DMS79 treated with DMSO at 0.1 percent for 48 hours (cell line): ENCODE measurements at regions not wholly inside any gene's neighbourhood (a gene's known extent, or its start where the extent isn't known, plus 50 kb on each side); places are given as distances from the start of the nearest gene placed in this dataset.
"Not testable (repeated sequence)": the region's sequence is repeated elsewhere in the genome, so short reads cannot be mapped to it uniquely, and the experiment has no call there.

ENCODE experiments used
- DNase-seq: peaks from one replicate; lab custom pipeline; 2025; lab: John Stamatoyannopoulos, UW

DNA sequence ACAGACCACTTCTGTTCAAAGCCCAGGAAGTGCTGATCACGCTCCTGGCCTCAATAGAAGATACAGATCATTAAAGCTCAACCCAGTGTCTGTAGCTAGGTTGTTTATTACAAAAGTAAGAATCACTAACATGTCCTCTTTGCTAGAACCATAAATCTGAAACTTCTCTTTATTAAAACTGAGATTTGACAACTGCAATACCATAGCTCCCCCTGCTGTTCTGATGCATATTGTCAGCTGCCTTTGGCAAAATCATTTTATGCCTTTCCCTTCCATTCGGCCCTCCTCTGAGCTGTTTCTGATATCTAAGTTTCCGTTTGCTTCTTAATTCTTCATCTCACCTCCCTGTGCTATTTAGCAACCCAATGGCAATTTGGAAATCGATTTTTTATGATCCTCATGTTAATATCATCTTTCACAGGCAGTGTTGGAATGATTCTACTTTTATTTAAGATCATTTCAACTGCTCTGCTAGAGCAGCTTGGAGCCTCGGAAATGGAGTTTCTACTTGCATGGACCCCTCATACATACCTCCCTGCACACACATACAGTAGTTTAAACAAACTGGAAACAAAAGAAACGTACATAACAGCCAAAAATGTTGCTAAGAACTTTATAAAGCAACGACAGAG, 998.8 kb downstream of the MAT2B start:
- no peak for DNase-seq

DNA sequence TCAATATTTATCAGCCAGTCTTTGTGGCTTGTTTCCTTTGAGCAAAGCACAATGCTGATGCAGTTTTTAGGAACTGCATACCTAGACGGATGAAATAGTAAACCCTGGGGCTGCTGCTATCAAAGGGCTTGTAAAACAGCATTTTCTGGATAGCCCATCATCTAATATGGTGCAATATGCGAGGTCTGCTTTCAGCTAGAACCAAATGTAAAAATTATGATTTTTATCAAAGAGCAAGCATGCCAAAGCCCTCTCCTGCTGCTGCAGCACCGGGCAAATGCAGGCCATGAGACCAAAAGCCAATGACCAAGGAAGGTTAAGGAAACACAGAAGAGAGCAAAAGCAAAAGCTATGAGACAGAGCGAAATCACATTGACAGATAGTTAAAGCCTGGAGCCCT, 1000.4 kb downstream of the MAT2B start:
- no peak for DNase-seq

DNA sequence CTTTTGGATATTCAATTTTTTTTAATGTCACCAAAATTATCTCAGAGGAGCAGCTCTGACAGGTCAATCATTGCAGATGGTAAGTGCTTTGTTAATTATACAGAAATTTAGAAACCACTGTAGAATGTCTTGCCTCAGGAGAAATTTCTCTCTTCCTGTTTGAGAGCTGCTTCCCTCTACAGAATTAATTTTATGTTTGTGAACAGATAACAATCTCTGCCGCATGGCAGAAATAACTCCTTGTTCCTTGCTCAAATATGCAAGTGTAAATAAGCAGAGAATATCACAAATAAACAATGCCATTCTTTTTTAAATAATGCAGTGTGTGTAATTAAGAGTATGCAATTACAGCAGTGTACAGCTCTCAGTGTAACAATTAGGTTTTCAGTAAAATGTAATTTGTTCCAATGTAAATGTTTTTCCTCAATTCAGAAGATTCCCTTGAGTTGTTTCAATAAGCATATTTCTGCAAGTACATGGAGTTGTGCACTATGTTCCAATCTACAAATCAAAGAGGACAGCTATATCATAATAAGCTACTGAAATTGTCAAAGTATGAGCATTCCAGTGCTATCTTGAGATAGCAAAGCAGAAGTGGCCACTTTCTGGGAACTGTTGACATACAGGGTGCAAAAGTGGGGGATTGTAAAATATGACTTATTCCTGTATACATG, 1012.8 kb downstream of the MAT2B start:
- no peak for DNase-seq

DNA sequence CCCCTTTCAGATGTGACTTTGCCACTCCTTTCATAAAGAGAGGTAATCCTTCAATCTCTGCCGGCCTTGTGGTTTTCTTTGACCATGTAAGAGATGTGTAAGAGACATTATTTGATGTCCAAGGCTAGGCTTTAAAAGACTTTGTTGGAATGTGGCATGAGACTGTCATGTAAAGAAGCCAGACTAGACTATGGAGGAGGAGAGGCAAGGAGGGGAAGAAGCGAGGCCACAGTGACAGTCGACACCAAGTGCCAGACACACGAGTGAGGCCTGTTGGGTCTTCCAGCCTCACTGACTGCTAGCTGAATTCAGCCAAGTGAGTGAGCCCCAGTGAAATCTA, 1013.3 kb downstream of the MAT2B start:
- no peak for DNase-seq

DNA sequence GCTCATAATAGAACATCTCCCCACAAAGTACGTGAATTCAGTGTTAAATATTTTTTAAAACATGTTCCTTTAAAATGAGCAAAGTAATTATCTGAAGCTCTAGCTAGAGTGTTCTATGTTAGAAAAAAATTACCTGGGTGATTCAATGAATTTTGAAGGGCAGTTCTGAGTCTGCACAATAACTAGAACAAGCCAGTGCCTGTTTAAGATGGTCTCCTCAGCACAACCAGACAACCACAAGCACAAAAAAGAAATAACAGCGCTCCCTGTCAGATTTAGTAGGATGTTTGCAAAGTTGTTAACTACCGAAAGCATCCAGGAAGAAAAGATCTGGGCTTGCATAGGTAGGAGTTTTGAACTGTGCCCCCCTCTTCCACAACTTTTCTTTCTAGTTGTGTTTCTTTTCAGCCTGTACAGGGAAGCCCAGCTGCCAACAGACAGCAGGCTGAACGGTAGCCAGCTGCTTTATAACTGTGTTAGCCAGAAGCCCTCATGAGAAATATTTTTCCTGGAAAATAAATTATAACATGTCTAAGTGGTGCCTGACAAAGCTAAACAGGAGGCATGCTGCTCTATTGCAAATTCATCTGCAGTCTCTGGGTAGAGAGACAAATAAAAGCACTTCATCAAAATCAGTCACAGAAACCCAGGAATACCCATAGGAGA, 1026.9 kb downstream of the MAT2B start:
- DNase-seq = no peak

DNA sequence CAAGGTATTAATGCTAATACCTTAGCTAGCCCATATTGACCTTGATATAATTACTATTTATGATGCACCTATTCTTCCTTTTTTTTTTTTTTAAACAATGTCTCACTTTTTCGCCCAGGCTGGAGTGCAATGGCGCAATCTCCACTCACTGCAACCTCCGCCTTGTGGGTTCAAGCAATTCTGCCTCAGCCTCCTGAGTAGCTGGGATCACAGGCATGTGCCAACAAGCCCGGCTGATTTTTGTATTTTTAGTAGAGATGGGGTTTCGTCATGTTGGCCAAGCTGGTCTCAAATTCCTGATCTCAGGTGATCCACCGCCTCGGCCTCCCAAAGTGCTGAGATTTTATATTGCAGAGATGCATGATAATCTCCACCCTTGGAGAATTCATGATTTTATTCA, 1028.0 kb downstream of the MAT2B start:
- DNase-seq = not testable (repeated sequence)

DNA sequence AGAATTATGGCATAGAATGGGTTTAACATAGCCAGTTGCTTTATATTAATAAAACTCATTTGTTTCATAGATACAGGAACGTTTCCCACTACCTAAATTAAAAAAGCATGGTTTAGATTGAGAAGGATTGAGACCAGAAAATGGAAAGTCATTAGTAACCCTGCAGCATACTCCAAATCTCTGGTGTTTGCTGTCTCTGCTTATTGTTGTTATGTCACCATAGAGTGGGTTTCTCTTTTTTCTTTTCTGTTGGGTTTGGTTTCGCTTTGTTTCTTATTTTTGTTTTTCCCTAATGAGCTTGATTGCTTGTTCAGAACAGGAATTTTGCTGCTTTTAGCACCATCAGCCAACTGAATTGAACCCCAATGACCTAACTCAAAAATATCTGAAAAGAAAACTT, 1034.8 kb downstream of the MAT2B start:
- no peak for DNase-seq

DNA sequence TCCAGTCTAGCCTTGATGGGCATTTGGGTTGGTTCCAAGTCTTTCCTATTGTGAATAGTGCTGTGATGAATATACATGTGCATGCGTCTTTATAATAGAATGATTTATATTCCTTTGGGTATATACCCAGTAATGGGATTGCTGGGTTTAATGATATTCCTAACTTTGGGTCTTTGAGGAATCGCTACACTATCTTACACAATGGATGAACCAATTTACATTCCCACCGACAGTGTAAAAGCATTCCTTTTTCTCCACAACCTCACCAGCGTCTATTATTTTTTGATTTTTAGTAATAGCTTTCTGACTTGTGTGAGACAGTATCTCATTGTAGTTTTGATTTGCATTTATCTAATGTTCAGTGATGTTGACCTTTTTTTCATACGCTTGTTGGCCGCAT, 1040.1 kb downstream of the MAT2B start:
- no peak for DNase-seq

DNA sequence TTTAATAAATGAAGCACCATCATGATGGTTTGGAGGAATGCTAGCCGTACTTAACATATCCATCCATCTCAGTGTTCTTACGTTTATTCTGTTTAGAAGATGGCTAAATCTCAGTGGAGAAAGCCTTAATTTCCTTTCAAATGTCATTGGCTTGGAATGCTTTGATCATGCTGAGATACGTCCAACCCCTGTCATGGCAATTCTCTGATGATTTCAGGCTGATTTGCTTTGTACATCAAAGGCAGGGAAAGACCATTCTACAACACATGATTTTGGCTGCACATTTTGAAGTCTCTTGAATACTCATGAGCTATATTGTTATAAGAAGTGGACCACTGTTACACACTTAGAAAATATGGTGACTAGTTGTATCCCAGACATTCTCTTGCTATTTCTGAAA, 1048.4 kb downstream of the MAT2B start:
- DNase-seq = no peak

DNA sequence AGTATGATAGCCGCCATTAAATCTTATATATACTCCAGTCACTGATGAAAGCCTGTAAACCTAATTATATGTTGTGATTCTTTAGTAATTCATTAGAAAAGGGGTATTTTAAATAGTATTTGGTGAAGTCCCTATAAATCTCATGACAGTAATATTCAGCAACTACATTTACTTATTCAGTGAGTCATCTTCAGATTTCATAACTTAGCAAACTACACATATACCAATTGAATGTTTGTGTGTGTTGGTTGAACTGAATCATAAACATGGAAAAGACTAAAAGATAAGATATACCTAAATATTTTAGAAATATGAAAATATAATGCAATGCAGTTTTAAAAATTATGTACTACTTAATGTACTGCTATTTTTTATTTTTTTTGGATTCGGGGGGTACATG, 1050.4 kb downstream of the MAT2B start:
- no peak for DNase-seq

DNA sequence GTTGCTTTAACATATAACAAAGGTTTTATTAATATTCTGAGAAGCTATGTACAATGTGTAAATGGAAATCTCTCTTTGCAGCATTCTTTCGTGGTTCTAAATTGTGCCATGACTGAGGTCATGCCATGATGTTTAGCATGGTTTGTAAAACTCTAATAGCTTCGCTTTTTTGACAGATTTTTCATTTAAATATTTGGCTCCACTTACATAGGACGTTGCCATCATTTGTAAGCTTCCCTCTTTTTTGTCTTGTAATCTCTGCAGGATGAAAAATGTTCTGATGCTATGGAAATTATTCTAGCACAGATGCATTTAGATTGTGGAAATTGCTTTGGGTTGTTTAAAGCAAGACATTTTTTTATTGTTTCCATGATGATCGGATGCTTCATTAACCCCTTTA, 1054.8 kb downstream of the MAT2B start:
- DNase-seq = no peak

DNA sequence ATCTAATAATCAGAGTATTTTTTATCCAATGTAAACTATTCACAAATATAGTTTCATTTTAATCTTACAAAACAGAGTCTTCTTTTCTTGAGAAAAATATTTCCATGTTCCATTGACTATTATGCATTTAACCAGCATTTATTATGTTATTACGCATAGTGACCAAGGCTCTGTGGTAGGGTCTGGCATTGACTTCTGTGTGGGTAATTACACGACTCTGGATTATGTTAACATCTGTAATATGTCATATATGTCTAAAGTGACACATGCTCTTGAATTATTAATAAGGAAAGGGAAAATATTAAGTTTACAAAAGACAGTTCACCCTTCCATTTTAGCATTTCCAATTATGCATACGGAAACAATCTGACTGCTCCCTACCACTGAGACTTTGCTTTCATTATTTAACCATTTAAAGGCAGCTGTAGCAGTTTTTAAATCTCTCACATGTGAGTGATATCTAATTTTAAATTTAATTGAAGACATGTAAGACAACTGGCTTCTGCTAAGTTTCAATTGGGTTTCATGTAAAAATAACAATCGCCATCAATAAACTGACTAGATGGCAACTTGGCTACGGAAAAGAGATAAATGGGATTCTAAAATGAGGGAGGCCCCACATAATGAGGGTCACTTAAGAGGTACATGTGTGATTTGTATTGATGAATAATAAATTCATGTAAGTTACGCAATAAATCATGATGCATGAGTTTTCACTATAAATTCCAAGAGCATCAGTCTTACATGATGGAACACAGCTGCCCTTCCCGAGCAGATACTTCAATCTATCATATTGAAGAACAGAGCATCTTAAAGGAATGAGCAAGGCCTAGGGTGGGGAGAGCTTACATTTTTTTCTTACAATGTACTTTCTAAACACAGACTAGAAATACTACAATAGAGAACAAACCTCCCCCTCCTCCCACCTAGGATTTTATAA, 1056.8 kb downstream of the MAT2B start:
- DNase-seq = no peak

DNA sequence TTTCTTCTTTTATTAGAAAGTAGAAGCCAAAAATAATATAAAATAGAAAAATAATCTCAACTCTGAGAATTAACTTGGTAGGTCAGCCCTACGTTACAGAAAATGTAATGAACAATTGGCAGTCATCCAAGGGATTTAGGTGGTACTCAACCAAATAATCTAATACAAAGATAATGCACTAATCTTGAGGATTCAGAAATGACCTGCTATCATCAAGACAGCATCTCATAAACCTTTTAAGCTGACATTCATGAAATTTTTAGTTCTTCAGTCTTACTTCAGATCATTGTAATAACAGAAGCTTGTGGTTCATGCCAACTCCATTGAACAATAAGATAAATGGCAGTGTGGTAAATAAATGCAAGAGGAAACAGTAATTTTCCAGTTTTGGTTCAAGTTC, 1058.0 kb downstream of the MAT2B start:
- no peak for DNase-seq

DNA sequence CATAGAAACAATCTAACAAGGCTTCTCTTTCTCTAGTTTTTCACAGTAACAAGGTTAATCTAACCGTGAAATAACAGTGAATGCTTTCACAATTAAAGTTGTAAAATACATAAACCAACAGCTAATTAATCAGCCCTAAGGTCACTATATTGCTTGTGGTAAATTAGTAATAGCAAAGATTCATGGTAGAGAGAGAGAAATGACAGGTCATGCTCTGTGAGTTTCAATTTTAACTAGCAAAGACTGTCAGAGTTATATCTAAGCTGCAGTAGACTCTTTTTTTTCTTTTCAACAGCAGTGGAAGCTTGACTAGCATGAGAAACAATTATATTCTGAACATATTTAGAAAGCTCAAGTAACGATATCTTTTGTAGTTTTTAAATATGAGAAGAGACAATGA, 1068.0 kb downstream of the MAT2B start:
- no peak for DNase-seq

DNA sequence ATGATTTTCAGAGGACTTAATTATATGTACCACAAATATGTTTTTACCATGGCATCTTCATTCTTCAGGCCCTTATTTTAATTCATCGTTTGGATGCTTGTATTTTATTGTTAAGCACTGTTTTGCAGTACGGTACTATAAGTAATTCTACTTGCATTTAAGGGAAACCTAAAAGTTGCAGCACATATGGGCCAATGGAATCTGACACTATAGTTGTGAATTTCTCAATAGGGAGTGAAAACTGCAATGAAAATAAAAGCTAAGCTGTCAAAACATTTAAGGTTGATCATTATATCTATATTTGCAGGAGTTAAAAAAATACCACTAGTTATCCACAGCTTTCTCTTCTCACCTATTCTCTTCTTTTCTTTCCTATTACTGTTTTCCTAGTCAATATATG, 1071.8 kb downstream of the MAT2B start:
- DNase-seq = no peak

DNA sequence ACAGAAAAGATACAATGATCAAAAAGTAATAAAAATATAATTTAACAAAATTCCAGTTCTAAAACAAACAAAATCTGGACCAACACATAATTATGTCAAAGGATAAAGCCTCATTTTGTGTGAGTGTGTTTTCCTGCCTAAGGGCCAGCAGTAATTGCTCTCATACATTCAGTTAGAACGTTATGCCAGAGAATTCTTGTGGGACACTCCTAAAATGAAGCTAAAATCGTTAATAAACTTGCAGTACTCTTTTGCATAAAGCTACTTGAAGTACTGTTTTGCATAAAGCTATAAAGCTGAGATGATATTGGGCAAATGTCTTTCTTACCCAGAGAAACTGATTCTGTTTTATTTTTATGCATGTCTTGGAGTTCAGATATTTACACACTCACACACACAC, 1072.3 kb downstream of the MAT2B start:
- DNase-seq = no peak

DNA sequence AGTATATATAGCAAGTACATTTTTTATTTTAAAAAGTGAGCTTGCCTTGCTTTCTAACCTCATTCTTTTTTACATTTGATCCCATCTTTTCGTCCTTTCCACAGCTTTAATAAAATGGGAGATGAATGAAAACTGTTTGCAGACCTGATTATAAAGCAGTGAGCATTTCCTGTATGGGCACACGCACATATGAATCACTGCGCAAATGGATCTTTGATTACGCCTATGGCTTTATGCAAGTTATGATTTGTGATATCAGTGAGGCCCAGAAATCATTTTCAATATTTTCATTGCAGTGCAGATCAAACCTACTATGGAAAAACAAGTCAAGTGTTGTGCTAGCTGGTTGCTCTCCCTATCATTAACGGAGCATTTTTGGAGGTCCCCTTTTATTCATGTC, 1073.0 kb downstream of the MAT2B start:
- DNase-seq = no peak

DNA sequence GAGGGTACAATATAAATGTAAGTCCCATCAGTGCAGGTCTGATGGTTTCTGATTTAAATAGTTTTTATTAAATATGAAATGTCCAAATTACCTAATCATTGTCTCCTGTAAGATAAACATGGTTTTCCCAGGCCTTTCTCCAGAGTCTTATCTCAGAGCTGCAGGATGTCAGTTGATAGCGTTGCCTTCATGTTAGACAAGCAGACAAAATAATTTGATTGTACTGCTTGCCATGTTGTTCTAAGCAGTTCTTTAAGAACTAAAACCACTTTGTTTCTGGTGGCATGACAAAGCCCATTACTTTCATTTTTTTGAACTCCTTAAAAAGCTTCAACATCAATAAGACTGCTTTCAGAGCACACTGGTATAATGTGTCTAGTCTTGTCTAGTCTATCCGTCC, 1073.5 kb downstream of the MAT2B start:
- no peak for DNase-seq

DNA sequence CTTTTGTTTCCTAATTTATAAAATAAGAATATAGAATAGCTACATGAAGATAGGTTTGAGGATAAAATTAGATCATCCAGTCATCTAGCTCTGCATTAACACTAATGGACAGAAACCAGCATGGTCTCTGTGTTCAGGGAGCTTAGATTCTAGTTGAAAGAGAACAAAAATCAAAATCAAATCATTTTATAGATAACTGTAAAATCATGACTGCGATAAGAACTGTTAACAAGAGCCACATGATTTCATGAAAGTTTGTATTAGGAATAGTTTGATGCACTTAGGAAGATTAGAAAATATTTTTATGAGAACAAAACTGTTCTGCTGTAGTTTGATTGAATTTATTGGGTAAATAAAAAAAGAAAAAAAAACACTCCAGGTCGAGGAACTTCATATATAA, 1074.7 kb downstream of the MAT2B start:
- DNase-seq = no peak

DNA sequence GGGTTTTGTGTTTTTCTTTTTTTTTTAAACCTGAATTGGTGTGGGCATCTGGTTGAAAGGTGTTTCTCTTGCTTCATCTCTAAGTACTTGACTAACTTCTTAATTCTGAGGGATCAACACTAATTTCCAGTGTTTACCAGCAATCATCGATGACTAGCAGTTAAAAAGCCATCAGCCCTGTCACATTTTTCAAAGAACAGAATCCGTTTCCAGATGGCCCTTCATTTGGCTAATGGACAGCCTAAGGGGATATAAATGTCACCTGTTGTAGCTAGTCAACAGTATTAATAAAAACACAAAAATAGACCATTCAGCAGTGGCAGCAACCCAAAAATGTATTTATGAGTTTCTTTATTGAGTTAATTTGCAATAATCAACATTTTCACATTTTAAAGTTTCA, 1076.5 kb downstream of the MAT2B start:
- DNase-seq = no peak

DNA sequence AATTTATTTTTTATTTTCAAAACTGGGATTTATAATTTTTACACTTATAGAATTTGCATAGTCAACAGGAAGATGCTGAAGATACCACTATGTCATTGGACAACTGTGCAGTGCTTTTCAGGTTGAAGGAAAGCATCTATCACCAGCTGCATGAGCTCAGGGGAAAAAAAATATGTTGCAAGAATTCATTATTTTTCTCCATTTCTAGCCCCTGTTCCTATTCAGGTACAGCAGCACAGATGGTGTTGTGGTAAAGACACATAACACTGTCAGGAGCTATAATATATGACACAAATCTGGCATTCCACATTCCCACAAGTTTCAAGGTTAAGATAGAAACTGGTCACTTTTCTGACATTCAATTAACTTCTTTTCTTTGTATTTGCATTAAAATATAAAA, 1088.6 kb downstream of the MAT2B start:
- DNase-seq = no peak

DNA sequence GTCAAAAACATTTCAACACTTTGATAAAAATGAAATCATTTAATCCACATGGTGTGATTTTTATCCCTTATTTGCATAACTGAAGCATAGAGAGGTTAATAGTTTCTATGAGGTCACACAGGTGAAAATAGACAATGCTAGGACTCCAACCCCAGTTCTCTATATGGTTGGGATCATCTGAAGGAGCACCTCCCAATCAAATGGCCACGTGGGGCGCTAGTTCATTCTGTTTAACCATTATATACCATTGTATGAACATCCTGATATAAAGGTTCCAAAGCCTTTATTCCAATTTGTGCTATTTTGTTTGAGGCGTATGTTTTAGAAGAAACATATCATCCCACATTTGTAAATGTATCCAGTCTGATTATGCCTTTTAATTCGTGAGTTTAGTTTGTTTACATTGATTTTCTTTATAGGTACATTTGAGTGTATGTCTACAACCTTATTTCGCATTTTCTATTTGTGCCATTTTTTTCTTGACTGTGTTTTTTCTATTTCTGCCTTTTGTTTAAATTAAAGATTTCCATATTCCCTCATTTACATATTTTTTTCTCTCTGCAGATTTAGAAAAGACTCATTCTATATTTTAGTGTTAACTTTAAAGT, 1092.0 kb downstream of the MAT2B start:
- no peak for DNase-seq
